Astrocyte (in vitro differentiated cells and primary cell): ENCODE measurements at regions not wholly inside any gene's neighbourhood (a gene's known extent, or its start where the extent isn't known, plus 50 kb on each side); places are given as distances from the start of the nearest gene placed in this dataset.

Experiments used
- DNase-seq: peaks from one replicate; pipeline ENCODE4 v3.0.0-alpha.2; 2010; ENCODE audit warnings: low read depth
- FAIRE-seq: peaks from 2 replicates; lab custom pipeline; 2011; peaks lifted over from hg19 to GRCh38; lab: Jason Lieb, UNC
- H2AFZ ChIP-seq: 2 replicates; pipeline ENCODE4 v1.6.0; 2012; ENCODE audit warnings: low read depth, low read length, inconsistent platforms
- H3K27ac ChIP-seq: 2 replicates; pipeline ENCODE4 v1.5.1; 2011; ENCODE audit warnings: low read depth, low read length, inconsistent platforms
- H3K27me3 ChIP-seq: 2 replicates; pipeline ENCODE4 v1.6.0; 2011; ENCODE audit warnings: low read length, inconsistent platforms; ENCODE audit not compliant: insufficient read depth
- H3K36me3 ChIP-seq: 2 replicates; pipeline ENCODE4 v1.5.1; 2011; ENCODE audit warnings: low read length, inconsistent platforms; ENCODE audit not compliant: insufficient read depth
- H3K4me1 ChIP-seq: 2 replicates; pipeline ENCODE4 v1.5.1; 2011; ENCODE audit warnings: low read length, inconsistent platforms; ENCODE audit not compliant: insufficient read depth
- H3K4me2 ChIP-seq: 2 replicates; pipeline ENCODE4 v1.6.0; 2012; ENCODE audit warnings: low read length, inconsistent platforms
- H3K4me3 ChIP-seq: 2 replicates; pipeline ENCODE4 v1.5.1; 2011; ENCODE audit warnings: low read depth, mild to moderate bottlenecking, low read length, inconsistent platforms; ENCODE audit not compliant: insufficient read depth
- H3K79me2 ChIP-seq: 2 replicates; pipeline ENCODE4 v1.6.0; 2012; ENCODE audit warnings: mild to moderate bottlenecking, low read length, inconsistent platforms; ENCODE audit not compliant: insufficient read depth
- H3K9ac ChIP-seq: 2 replicates; pipeline ENCODE4 v1.6.0; 2012; ENCODE audit warnings: mild to moderate bottlenecking, low read length, inconsistent platforms
- H3K9me3 ChIP-seq: 2 replicates; pipeline ENCODE4 v1.5.1; 2012; ENCODE audit warnings: low read depth, mild to moderate bottlenecking, low read length, inconsistent platforms; ENCODE audit not compliant: insufficient read depth
- H4K20me1 ChIP-seq: 2 replicates; pipeline ENCODE4 v1.6.0; 2012; ENCODE audit warnings: low read length, inconsistent platforms; ENCODE audit not compliant: insufficient read depth
- H3K27ac Mint-ChIP-seq: one replicate; pipeline ENCODE4 v1.8.0; 2021; ENCODE audit warnings: mild to moderate bottlenecking, mixed read lengths; ENCODE audit not compliant: unreplicated experiment
- H3K27me3 Mint-ChIP-seq: one replicate; pipeline ENCODE4 v1.8.0; 2021; ENCODE audit warnings: low read depth, mixed read lengths; ENCODE audit not compliant: unreplicated experiment
- H3K36me3 Mint-ChIP-seq: one replicate; pipeline ENCODE4 v1.8.0; 2021; ENCODE audit warnings: low read depth, mixed read lengths; ENCODE audit not compliant: unreplicated experiment
- H3K4me1 Mint-ChIP-seq: one replicate; pipeline ENCODE4 v1.8.0; 2021; ENCODE audit warnings: low read depth, mixed read lengths; ENCODE audit not compliant: unreplicated experiment
- H3K4me3 Mint-ChIP-seq: one replicate; pipeline ENCODE4 v1.8.0; 2021; ENCODE audit warnings: mild to moderate bottlenecking, moderate library complexity, mixed read lengths; ENCODE audit not compliant: unreplicated experiment
- H3K9me3 Mint-ChIP-seq: one replicate; pipeline ENCODE4 v1.8.0; 2021; ENCODE audit warnings: mild to moderate bottlenecking, mixed read lengths; ENCODE audit not compliant: unreplicated experiment
- EZH2 ChIP-seq: IDR thresholded peaks from 2 replicates; pipeline ENCODE4 v1.6.1; 2012; ENCODE audit warnings: mild to moderate bottlenecking, low read length, inconsistent platforms; ENCODE audit not compliant: insufficient read depth
- TF ChIP-seq, protein P1 (sequence below): IDR thresholded peaks from 2 replicates; pipeline ENCODE4 v1.5.1; 2011; ENCODE audit warnings: low read depth, mild to moderate bottlenecking, inconsistent platforms, low read length, moderate library complexity; ENCODE audit not compliant: insufficient read depth

DNA sequence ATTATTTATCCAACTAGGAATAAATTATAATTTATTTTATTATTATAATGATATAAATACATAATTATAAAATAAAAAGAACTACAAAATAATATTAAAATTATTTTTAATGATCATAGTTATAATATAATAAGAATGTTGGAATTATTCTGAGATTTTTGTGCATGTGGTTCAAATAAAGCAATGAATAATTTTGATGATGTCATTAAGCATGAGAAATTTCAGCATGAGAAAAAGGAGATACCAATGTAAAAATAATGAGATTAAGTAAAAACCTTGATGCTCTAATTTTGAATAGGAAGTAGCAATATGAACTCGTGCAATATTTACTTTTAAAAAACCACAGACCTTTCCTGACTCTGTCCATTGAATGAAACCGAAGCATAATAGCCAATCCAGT is 181.8 kb upstream of the MTNR1B start:
- FAIRE-seq: no peak
- no peak overlapping the region for H3K4me3 Mint-ChIP-seq
- H4K20me1 ChIP-seq: no peaks in the 10 kb centered on the region
- no peaks in the 10 kb centered on the region for H3K9me3 Mint-ChIP-seq
- H3K9me3 ChIP-seq: no peaks in the 10 kb centered on the region
- H3K27me3 ChIP-seq: no peaks in the 10 kb centered on the region
- no peaks in the 10 kb centered on the region for H3K4me1 ChIP-seq
- no peaks in the 10 kb centered on the region for H3K36me3 ChIP-seq
- no peak overlapping the region for H2AFZ ChIP-seq
- TF ChIP-seq EZH2: no peak
- TF ChIP-seq, protein P1, sequence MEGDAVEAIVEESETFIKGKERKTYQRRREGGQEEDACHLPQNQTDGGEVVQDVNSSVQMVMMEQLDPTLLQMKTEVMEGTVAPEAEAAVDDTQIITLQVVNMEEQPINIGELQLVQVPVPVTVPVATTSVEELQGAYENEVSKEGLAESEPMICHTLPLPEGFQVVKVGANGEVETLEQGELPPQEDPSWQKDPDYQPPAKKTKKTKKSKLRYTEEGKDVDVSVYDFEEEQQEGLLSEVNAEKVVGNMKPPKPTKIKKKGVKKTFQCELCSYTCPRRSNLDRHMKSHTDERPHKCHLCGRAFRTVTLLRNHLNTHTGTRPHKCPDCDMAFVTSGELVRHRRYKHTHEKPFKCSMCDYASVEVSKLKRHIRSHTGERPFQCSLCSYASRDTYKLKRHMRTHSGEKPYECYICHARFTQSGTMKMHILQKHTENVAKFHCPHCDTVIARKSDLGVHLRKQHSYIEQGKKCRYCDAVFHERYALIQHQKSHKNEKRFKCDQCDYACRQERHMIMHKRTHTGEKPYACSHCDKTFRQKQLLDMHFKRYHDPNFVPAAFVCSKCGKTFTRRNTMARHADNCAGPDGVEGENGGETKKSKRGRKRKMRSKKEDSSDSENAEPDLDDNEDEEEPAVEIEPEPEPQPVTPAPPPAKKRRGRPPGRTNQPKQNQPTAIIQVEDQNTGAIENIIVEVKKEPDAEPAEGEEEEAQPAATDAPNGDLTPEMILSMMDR: no peak
- no peak overlapping the region for H3K27ac Mint-ChIP-seq
- H3K4me2 ChIP-seq: no peak overlapping the region
- H3K36me3 Mint-ChIP-seq: peaks cover 13% of the 10 kb centered on the region
- H3K4me3 ChIP-seq: no peak overlapping the region
- H3K27me3 Mint-ChIP-seq: no peaks in the 10 kb centered on the region
- H3K27ac ChIP-seq: no peak overlapping the region
- H3K4me1 Mint-ChIP-seq: no peaks in the 10 kb centered on the region
- DNase-seq: no peak
- H3K9ac ChIP-seq: no peak overlapping the region
- no peaks in the 10 kb centered on the region for H3K79me2 ChIP-seq

DNA sequence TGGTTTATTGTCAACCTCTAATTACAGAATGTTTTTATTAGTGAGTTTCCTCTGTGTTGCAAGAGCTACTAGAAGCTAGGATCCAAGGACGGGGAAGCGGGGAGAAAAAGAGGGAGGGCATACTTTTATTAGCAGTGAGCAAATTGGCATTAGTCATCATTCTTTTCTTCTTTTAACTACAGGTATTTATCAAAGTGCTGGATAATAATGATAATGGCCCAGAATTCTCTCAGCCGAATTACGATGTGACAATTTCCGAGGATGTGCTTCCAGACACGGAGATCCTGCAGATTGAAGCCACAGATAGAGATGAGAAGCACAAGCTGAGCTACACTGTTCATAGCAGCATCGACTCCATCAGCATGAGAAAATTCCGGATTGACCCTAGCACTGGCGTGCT is 179.7 kb upstream of the MTNR1B start:
- Mint-ChIP-seq H3K36me3 (peaks cover 14% of the 10 kb centered on the region), H3K9me3 (no peaks in the 10 kb centered on the region), H3K4me3 (no peak overlapping the region), H3K27me3 (no peaks in the 10 kb centered on the region), H3K27ac (no peak overlapping the region), H3K4me1 (no peaks in the 10 kb centered on the region)
- no peaks in the 10 kb centered on the region for H3K9me3 ChIP-seq
- H3K27ac ChIP-seq: no peak overlapping the region
- no peak overlapping the region for H2AFZ ChIP-seq
- TF ChIP-seq EZH2: no peak
- TF ChIP-seq, protein P1: no peak
- H3K27me3 ChIP-seq: no peaks in the 10 kb centered on the region
- H3K36me3 ChIP-seq: no peaks in the 10 kb centered on the region
- no peaks in the 10 kb centered on the region for H4K20me1 ChIP-seq
- no peak overlapping the region for H3K4me2 ChIP-seq
- H3K9ac ChIP-seq: no peak overlapping the region
- no peak for FAIRE-seq
- H3K4me3 ChIP-seq: no peak overlapping the region
- no peaks in the 10 kb centered on the region for H3K4me1 ChIP-seq
- H3K79me2 ChIP-seq: no peaks in the 10 kb centered on the region
- no peak for DNase-seq

DNA sequence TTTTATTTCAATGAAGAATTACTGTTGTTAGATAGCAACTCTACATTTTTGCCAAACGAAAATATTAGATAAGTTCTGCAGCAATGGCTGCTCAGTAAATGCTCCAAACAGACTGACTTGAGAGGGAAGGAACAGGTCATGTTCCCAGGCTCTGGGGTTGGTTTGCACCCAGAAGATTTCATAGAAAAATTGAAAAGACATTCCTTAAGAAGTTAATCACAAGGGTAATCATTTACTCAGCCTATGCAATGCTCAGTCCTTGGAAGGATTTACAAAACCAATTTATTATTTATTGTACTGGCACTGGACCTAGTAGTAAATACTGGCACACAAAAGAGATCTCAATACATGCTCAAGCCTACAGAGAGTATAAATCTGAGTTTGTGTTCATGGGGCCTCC is 179.1 kb upstream of the MTNR1B start:
- no peaks in the 10 kb centered on the region for H3K4me1 Mint-ChIP-seq
- Histone ChIP-seq H3K9ac (no peak overlapping the region), H3K4me2 (no peak overlapping the region), H3K4me1 (no peaks in the 10 kb centered on the region), H3K79me2 (no peaks in the 10 kb centered on the region), H2AFZ (no peak overlapping the region), H4K20me1 (no peaks in the 10 kb centered on the region), H3K27ac (no peak overlapping the region), H3K4me3 (no peak overlapping the region), H3K36me3 (no peaks in the 10 kb centered on the region), H3K9me3 (no peaks in the 10 kb centered on the region), H3K27me3 (no peaks in the 10 kb centered on the region)
- peaks cover 17% of the 10 kb centered on the region for H3K36me3 Mint-ChIP-seq
- H3K9me3 Mint-ChIP-seq: no peaks in the 10 kb centered on the region
- TF ChIP-seq, protein P1: no peak
- no peak for TF ChIP-seq EZH2
- no peaks in the 10 kb centered on the region for H3K27me3 Mint-ChIP-seq
- FAIRE-seq (no peak), DNase-seq (no peak)
- H3K4me3 Mint-ChIP-seq: no peak overlapping the region
- no peak overlapping the region for H3K27ac Mint-ChIP-seq
